OCI-LY7 (cell line): ENCODE measurements at regions not wholly inside any gene's neighbourhood (a gene's known extent, or its start where the extent isn't known, plus 50 kb on each side); places are given as distances from the start of the nearest gene placed in this dataset.

ENCODE experiments used
- CTCF ChIP-seq: fragments of 200-600 bp; sonication (generic); conservative IDR thresholded peaks from 2 replicates; pipeline ENCODE4 v1.5.1; 2014; ENCODE audit warnings: mild to moderate bottlenecking, antibody characterized with exemption, low read length, moderate library complexity, mixed read lengths
- EZH2phosphoT487 ChIP-seq: fragments of 200-600 bp; sonication (generic); IDR thresholded peaks from 2 replicates; pipeline ENCODE4 v1.6.1; 2018; ENCODE audit warnings: low read depth, borderline replicate concordance, mild to moderate bottlenecking, mixed run types, antibody characterized with exemption, low read length, moderate library complexity, mixed read lengths

GRCh38 chr14:61893371-61893940, 131.2 kb downstream of the SNAPC1 start:
- TF ChIP-seq CTCF (no peak), EZH2phosphoT487 (no peak)
